Loucy (cell line): ENCODE measurements at regions not wholly inside any gene's neighbourhood (a gene's known extent, or its start where the extent isn't known, plus 50 kb on each side); places are given as distances from the start of the nearest gene placed in this dataset.

Source experiments
- H2AFZ ChIP-seq: fragments of 200-600 bp; sonication (generic); 2 replicates; pipeline ENCODE4 v1.6.0; 2016; ENCODE audit warnings: antibody characterized with exemption, mild to moderate bottlenecking, low read length, moderate library complexity
- H3F3A ChIP-seq: fragments of 200-600 bp; 2 replicates; pipeline ENCODE4 v1.6.0; 2016; ENCODE audit warnings: antibody characterized with exemption, low read depth, mild to moderate bottlenecking
- H3K27me3 ChIP-seq: fragments of 200-600 bp; sonication (generic); 2 replicates; pipeline ENCODE4 v1.6.1; 2014; ENCODE audit warnings: low read length, mild to moderate bottlenecking; ENCODE audit not compliant: insufficient read depth, poor library complexity, severe bottlenecking
- H3K36me3 ChIP-seq: fragments of 200-600 bp; sonication (generic); 2 replicates; pipeline ENCODE4 v1.6.1; 2016; ENCODE audit warnings: low read length; ENCODE audit not compliant: insufficient read depth
- H3K4me1 ChIP-seq: fragments of 200-600 bp; sonication (generic); 2 replicates; pipeline ENCODE4 v1.5.1; 2014; ENCODE audit warnings: low read length, mild to moderate bottlenecking; ENCODE audit not compliant: insufficient read depth, poor library complexity, severe bottlenecking
- H3K4me2 ChIP-seq: fragments of 200-600 bp; sonication (generic); 2 replicates; pipeline ENCODE4 v1.6.0; 2014; ENCODE audit warnings: antibody characterized with exemption, low read length, low read depth, mild to moderate bottlenecking; ENCODE audit not compliant: poor library complexity, severe bottlenecking
- H3K4me3 ChIP-seq: fragments of 200-600 bp; sonication (generic); 2 replicates; pipeline ENCODE4 v1.5.1; 2014; ENCODE audit warnings: low read length, mild to moderate bottlenecking, mixed read lengths; ENCODE audit not compliant: poor library complexity, severe bottlenecking
- H3K79me2 ChIP-seq: fragments of 200-600 bp; sonication (generic); 2 replicates; pipeline ENCODE4 v1.6.1; 2014; ENCODE audit warnings: low read length; ENCODE audit not compliant: insufficient read depth
- H3K9ac ChIP-seq: fragments of 200-600 bp; sonication (generic); 2 replicates; pipeline ENCODE4 v1.6.0; 2014; ENCODE audit warnings: mild to moderate bottlenecking, low read depth, low read length, moderate library complexity; ENCODE audit not compliant: poor library complexity, severe bottlenecking
- H3K9me2 ChIP-seq: fragments of 200-600 bp; sonication (generic); replicated peaks from 2 replicates; pipeline ENCODE4 v1.6.1; 2016; ENCODE audit warnings: low read depth, low read length, mixed read lengths
- H3K9me3 ChIP-seq: fragments of 200-600 bp; sonication (generic); 2 replicates; pipeline ENCODE4 v1.6.1; 2014; ENCODE audit warnings: mild to moderate bottlenecking, antibody characterized with exemption, low read length, low read depth; ENCODE audit not compliant: insufficient read depth
- H4K20me1 ChIP-seq: fragments of 200-600 bp; sonication (generic); 2 replicates; pipeline ENCODE4 v1.6.0; 2014; ENCODE audit warnings: antibody characterized with exemption, low read length, mild to moderate bottlenecking; ENCODE audit not compliant: insufficient read depth, poor library complexity, severe bottlenecking
- EZH2phosphoT487 ChIP-seq: fragments of 200-600 bp; IDR thresholded peaks from 2 replicates; pipeline ENCODE4 v1.6.1; 2018; ENCODE audit warnings: antibody characterized with exemption, mild to moderate bottlenecking, moderate library complexity, borderline replicate concordance
- TF ChIP-seq, protein P1 (sequence below): fragments of 200-600 bp; sonication (generic); conservative IDR thresholded peaks from 2 replicates; pipeline ENCODE4 v1.5.1; 2014; ENCODE audit warnings: mild to moderate bottlenecking, antibody characterized with exemption, low read length

GRCh38 chr19:29409076-29409862 lies 116.5 kb upstream of the VSTM2B start:
- Histone ChIP-seq H3K9ac (no peak overlapping the region), H3K27me3 (no peaks in the 10 kb centered on the region), H3K4me3 (no peak overlapping the region), H2AFZ (no peak overlapping the region), H3K4me1 (no peaks in the 10 kb centered on the region), H3K36me3 (no peaks in the 10 kb centered on the region), H4K20me1 (no peaks in the 10 kb centered on the region), H3K9me3 (peaks cover 13% of the 10 kb centered on the region; the same call in 1 of the 2 replicates), H3K79me2 (no peaks in the 10 kb centered on the region), H3F3A (no peaks in the 10 kb centered on the region), H3K9me2 (no peaks in the 10 kb centered on the region), H3K4me2 (no peak overlapping the region)
- TF ChIP-seq, protein P1, sequence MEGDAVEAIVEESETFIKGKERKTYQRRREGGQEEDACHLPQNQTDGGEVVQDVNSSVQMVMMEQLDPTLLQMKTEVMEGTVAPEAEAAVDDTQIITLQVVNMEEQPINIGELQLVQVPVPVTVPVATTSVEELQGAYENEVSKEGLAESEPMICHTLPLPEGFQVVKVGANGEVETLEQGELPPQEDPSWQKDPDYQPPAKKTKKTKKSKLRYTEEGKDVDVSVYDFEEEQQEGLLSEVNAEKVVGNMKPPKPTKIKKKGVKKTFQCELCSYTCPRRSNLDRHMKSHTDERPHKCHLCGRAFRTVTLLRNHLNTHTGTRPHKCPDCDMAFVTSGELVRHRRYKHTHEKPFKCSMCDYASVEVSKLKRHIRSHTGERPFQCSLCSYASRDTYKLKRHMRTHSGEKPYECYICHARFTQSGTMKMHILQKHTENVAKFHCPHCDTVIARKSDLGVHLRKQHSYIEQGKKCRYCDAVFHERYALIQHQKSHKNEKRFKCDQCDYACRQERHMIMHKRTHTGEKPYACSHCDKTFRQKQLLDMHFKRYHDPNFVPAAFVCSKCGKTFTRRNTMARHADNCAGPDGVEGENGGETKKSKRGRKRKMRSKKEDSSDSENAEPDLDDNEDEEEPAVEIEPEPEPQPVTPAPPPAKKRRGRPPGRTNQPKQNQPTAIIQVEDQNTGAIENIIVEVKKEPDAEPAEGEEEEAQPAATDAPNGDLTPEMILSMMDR, result no peak
- no peak for TF ChIP-seq EZH2phosphoT487

DNA sequence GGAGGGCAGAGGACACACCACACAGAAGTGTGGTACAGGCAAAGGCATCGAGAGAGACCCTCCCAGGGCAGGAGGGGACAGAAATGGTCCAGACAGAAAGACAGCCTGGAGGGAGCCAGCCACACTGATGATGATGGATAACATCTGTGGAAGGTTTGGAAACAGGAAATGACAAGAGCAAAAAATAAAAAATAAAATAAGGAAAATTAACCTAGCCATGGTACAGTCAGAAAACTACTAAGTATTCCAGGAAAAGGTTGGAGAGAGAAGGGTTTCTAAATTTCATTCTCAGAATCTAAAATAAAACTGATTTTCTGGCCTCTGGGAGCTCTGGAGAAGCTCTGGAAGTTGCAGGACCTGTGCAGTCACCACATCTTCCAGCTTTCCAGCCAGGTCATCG lies 115.2 kb upstream of the VSTM2B start:
- no peaks in the 10 kb centered on the region for H3K36me3 ChIP-seq

GRCh38 chr19:29411113-29411581 lies 114.6 kb upstream of the VSTM2B start:
- Histone ChIP-seq H2AFZ (no peak overlapping the region), H3K36me3 (no peaks in the 10 kb centered on the region), H3F3A (no peaks in the 10 kb centered on the region), H3K79me2 (no peaks in the 10 kb centered on the region), H3K9me3 (peaks cover 13% of the 10 kb centered on the region; the same call in 1 of the 2 replicates), H3K4me1 (no peaks in the 10 kb centered on the region), H3K9me2 (no peaks in the 10 kb centered on the region), H4K20me1 (no peaks in the 10 kb centered on the region), H3K4me3 (no peak overlapping the region), H3K27me3 (no peaks in the 10 kb centered on the region), H3K9ac (no peak overlapping the region), H3K4me2 (no peak overlapping the region)
- TF ChIP-seq EZH2phosphoT487, result no peak
- TF ChIP-seq, protein P1, result no peak

More for the DNA sequence above, 115.2 kb upstream of the VSTM2B start:
- H3K4me2 ChIP-seq, result no peak overlapping the region
- peaks cover 13% of the 10 kb centered on the region; the same call in 1 of the 2 replicates for H3K9me3 ChIP-seq
- no peak overlapping the region for H3K9ac ChIP-seq
- H3K27me3 ChIP-seq, result no peaks in the 10 kb centered on the region
- no peak overlapping the region for H2AFZ ChIP-seq
- no peaks in the 10 kb centered on the region for H3K9me2 ChIP-seq
- H4K20me1 ChIP-seq, result no peaks in the 10 kb centered on the region
- H3K4me1 ChIP-seq, result no peaks in the 10 kb centered on the region
- H3F3A ChIP-seq, result no peaks in the 10 kb centered on the region
- H3K4me3 ChIP-seq, result no peak overlapping the region
- H3K79me2 ChIP-seq, result no peaks in the 10 kb centered on the region
- no peak for TF ChIP-seq EZH2phosphoT487
